GM12878 (cell line): ENCODE measurements at regions not wholly inside any gene's neighbourhood (a gene's known extent, or its start where the extent isn't known, plus 50 kb on each side); places are given as distances from the start of the nearest gene placed in this dataset.

Experiments used
- ATAC-seq: fragments of 200-7000 bp; cut with Tn5 transposase; 3 replicates; pipeline ENCODE4 v1.9.1; 2020; ENCODE audit warnings: mild to moderate bottlenecking, moderate library complexity
- BruUV-seq: library from RNA; stranded (reverse); fragments of 400-500 nt; replicated peaks from 2 replicates; lab custom pipeline; 2021; lab: Mats Ljungman, UMichigan
- CTCF ChIA-PET: fragments of 300-600 bp; sonication (Branson Sonifier 250); formaldehyde crosslinking; extraction: SDS; loops from one replicate; lab custom pipeline; 2021; ENCODE audit warnings: inconsistent platforms; lab: Yijun Ruan, JAX
- POLR2A ChIA-PET: fragments of 350-600 bp; formaldehyde crosslinking; extraction: SDS; loops from one replicate; lab custom pipeline; 2021; ENCODE audit warnings: inconsistent platforms; lab: Charles Lee
- RAD21 ChIA-PET: fragments of 300-600 bp; sonication (Branson Sonifier 250); formaldehyde crosslinking; loops from one replicate; lab custom pipeline; 2023; ENCODE audit warnings: antibody characterized with exemption; ENCODE audit not compliant: unreplicated experiment; lab: Charles Lee
- SMC1A ChIA-PET: fragments of 300-600 bp; sonication (Branson Sonifier 250); formaldehyde crosslinking; loops from one replicate; lab custom pipeline; 2023; ENCODE audit not compliant: unreplicated experiment, uncharacterized antibody; lab: Charles Lee
- DNase-seq: peaks from one replicate; pipeline ENCODE4 v3.0.0-alpha.2; 2011; ENCODE audit warnings: low read depth, low spot score
- FAIRE-seq: peaks from 3 replicates; lab custom pipeline; 2011; peaks lifted over from hg19 to GRCh38; lab: Jason Lieb, UNC
- H2AFZ ChIP-seq: 2 replicates; pipeline ENCODE4 v1.6.0; 2011; ENCODE audit warnings: low read depth, low read length, control low read depth; ENCODE audit not compliant: control insufficient read depth
- H3K27ac ChIP-seq: 2 replicates; pipeline ENCODE4 v1.5.1; 2011; ENCODE audit warnings: control low read depth; ENCODE audit not compliant: control insufficient read depth, insufficient read depth
- H3K27me3 ChIP-seq, 2 experiments: replicated peaks in 1 of 2; 2 replicates each; pipeline versions ENCODE4 v1.6.0 to v1.6.1; 2011; ENCODE audit warnings: low read length in 1 of 2; ENCODE audit not compliant: control insufficient read depth in 2 of 2, insufficient read depth in 2 of 2
- H3K36me3 ChIP-seq, 2 experiments: 2 replicates each; pipeline ENCODE4 v1.5.1; 2011; ENCODE audit warnings: low read length in 1 of 2; ENCODE audit not compliant: control insufficient read depth in 2 of 2, insufficient read depth in 2 of 2
- H3K4me1 ChIP-seq: 2 replicates; pipeline ENCODE4 v1.6.1; 2011; ENCODE audit warnings: mild to moderate bottlenecking, low read length, moderate library complexity, mixed read lengths; ENCODE audit not compliant: control insufficient read depth, insufficient read depth
- H3K4me2 ChIP-seq: 2 replicates; pipeline ENCODE4 v1.6.0; 2011; ENCODE audit warnings: control low read depth; ENCODE audit not compliant: control insufficient read depth, insufficient read depth
- H3K4me3 ChIP-seq: fragments of 200-600 bp; sonication (generic); 2 replicates; pipeline ENCODE4 v1.5.1; 2016
- H3K79me2 ChIP-seq: 2 replicates; pipeline ENCODE4 v1.6.0; 2011; ENCODE audit warnings: low read length; ENCODE audit not compliant: control insufficient read depth, insufficient read depth
- H3K9ac ChIP-seq: 2 replicates; pipeline ENCODE4 v1.8.0; 2011; ENCODE audit warnings: low read length, control low read depth, mixed read lengths; ENCODE audit not compliant: control insufficient read depth, insufficient read depth
- H3K9me3 ChIP-seq: replicated peaks from 3 replicates; pipeline ENCODE4 v1.5.1; 2011; ENCODE audit warnings: mild to moderate bottlenecking, low read length; ENCODE audit not compliant: control insufficient read depth, insufficient read depth
- H4K20me1 ChIP-seq: 2 replicates; pipeline ENCODE4 v1.6.0; 2011; ENCODE audit not compliant: control insufficient read depth, insufficient read depth
- BACH1 ChIP-seq: fragments of 450-650 bp; IDR thresholded peaks from 2 replicates; pipeline ENCODE4 v1.6.1; 2017; ENCODE audit warnings: mild to moderate bottlenecking, borderline replicate concordance
- ESRRA ChIP-seq: IDR thresholded peaks from 2 replicates; pipeline ENCODE4 v1.6.1; 2012; ENCODE audit warnings: mild to moderate bottlenecking, low read length, improper control_type of control experiment
- HDAC2 ChIP-seq: fragments of 200-600 bp; sonication (generic); IDR thresholded peaks from 2 replicates; pipeline ENCODE4 v1.6.1; 2017
- HDAC6 ChIP-seq: fragments of 200-600 bp; sonication (generic); IDR thresholded peaks from one replicate; pipeline ENCODE4 v1.8.0; 2017; ENCODE audit warnings: antibody characterized with exemption; ENCODE audit not compliant: unreplicated experiment
- IKZF1 ChIP-seq: fragments of 450-650 bp; conservative IDR thresholded peaks from 2 replicates; pipeline ENCODE4 v1.6.1; 2017; ENCODE audit warnings: antibody characterized with exemption, mild to moderate bottlenecking
- JUND ChIP-seq: IDR thresholded peaks from 2 replicates; pipeline ENCODE4 v1.6.1; 2012; ENCODE audit warnings: low read depth, mild to moderate bottlenecking, low read length, improper control_type of control experiment, moderate library complexity
- MLLT1 ChIP-seq: fragments of 450-650 bp; IDR thresholded peaks from 2 replicates; pipeline ENCODE4 v1.6.1; 2016; ENCODE audit warnings: mild to moderate bottlenecking
- MTA3 ChIP-seq: IDR thresholded peaks from 2 replicates; pipeline ENCODE4 v1.6.1; 2012; ENCODE audit warnings: low read length, inconsistent platforms, borderline replicate concordance
- NFYA ChIP-seq: IDR thresholded peaks from 2 replicates; pipeline ENCODE4 v1.6.1; 2011; ENCODE audit warnings: low read depth, mild to moderate bottlenecking, low read length, improper control_type of control experiment, borderline replicate concordance
- RAD21 ChIP-seq: IDR thresholded peaks from 2 replicates; pipeline ENCODE4 v1.6.1; 2011; ENCODE audit warnings: mild to moderate bottlenecking, low read depth, low read length, moderate library complexity; ENCODE audit not compliant: insufficient read depth
- RELA ChIP-seq: fragments of 450-650 bp; IDR thresholded peaks from 2 replicates; pipeline ENCODE4 v1.8.0; 2014; ENCODE audit warnings: borderline replicate concordance; ENCODE audit not compliant: partially characterized antibody
- TBL1XR1 ChIP-seq: IDR thresholded peaks from 2 replicates; pipeline ENCODE4 v1.6.1; 2012; ENCODE audit warnings: low read depth, low read length, improper control_type of control experiment
- ZZZ3 ChIP-seq: IDR thresholded peaks from 2 replicates; pipeline ENCODE4 v1.6.1; 2011; ENCODE audit warnings: low read depth; ENCODE audit not compliant: control insufficient read depth, insufficient read length
- WGBS: methylation state at CpG from one replicate; pipeline ENCODE4 v1.1.6; 2016; ENCODE audit warnings: low lambda C conversion rate; ENCODE audit not compliant: insufficient replicate concordance, insufficient coverage; ENCODE audit errors: missing lambda C conversion rate; 5-methylcytosine and 5-hydroxymethylcytosine counted together
- in situ Hi-C: fragments of 300-500 bp; cut with MboI; formaldehyde crosslinking; loops from 9 replicates; pipeline ENCODE4 v1.14.3; 2018; ENCODE audit warnings: mixed read lengths
- intact Hi-C: fragments of 100-400 bp; cut with micrococcal nuclease; formaldehyde crosslinking; loops from one replicate; pipeline ENCODE4 v1.14.2; 2022; ENCODE audit not compliant: unreplicated experiment
- TF ChIP-seq, protein P1 (sequence below): fragments of 450-650 bp; IDR thresholded peaks from 2 replicates; pipeline ENCODE4 v1.6.1; 2017; ENCODE audit warnings: antibody characterized with exemption, mild to moderate bottlenecking, moderate library complexity
- TF ChIP-seq, protein P2 (sequence below): fragments of 450-650 bp; IDR thresholded peaks from 2 replicates; pipeline ENCODE4 v1.6.1; 2016; ENCODE audit warnings: mild to moderate bottlenecking, moderate library complexity, borderline replicate concordance

DNA sequence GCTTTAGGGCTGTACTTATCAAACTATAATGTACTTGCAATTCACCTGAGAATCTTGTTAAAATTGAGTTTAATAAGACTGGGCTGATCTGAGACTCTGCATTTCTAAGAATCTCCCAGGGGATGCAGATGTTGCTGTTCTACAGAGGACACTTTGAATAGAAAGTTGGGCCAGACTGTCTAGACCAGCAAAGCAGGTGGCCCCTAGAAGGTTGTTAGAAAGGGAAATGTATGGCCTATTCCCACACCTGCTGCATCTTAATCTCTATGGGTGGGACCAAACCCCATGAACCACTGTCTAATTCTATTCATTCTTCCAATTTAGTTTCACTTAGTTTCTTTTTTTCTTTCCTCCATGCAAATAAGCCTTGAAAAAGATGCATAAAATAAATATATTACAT, 413.2 kb upstream of the TECRL start (continued):
- TF ChIP-seq HDAC6, result no peak
- no peak for TF ChIP-seq TBL1XR1
- no peak for TF ChIP-seq HDAC2
- no peak for TF ChIP-seq MTA3
- TF ChIP-seq BACH1, result no peak
- TF ChIP-seq, protein P1, sequence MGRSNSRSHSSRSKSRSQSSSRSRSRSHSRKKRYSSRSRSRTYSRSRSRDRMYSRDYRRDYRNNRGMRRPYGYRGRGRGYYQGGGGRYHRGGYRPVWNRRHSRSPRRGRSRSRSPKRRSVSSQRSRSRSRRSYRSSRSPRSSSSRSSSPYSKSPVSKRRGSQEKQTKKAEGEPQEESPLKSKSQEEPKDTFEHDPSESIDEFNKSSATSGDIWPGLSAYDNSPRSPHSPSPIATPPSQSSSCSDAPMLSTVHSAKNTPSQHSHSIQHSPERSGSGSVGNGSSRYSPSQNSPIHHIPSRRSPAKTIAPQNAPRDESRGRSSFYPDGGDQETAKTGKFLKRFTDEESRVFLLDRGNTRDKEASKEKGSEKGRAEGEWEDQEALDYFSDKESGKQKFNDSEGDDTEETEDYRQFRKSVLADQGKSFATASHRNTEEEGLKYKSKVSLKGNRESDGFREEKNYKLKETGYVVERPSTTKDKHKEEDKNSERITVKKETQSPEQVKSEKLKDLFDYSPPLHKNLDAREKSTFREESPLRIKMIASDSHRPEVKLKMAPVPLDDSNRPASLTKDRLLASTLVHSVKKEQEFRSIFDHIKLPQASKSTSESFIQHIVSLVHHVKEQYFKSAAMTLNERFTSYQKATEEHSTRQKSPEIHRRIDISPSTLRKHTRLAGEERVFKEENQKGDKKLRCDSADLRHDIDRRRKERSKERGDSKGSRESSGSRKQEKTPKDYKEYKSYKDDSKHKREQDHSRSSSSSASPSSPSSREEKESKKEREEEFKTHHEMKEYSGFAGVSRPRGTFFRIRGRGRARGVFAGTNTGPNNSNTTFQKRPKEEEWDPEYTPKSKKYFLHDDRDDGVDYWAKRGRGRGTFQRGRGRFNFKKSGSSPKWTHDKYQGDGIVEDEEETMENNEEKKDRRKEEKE, result no peak
- no peak for TF ChIP-seq RELA
- no peak for TF ChIP-seq NFYA

GRCh38 chr4:64821219-64821976, 412.1 kb upstream of the TECRL start:
- Histone ChIP-seq H3K36me3 (no peaks in the 10 kb centered on the region), H4K20me1 (no peaks in the 10 kb centered on the region), H3K9me3 (no peaks in the 10 kb centered on the region), H3K79me2 (no peaks in the 10 kb centered on the region), H3K4me2 (no peak overlapping the region), H3K27ac (no peak overlapping the region), H2AFZ (no peak overlapping the region), H3K4me3 (no peak overlapping the region), H3K9ac (no peak overlapping the region), H3K27me3 (no peaks in the 10 kb centered on the region), H3K4me1 (no peaks in the 10 kb centered on the region)
- ATAC-seq, result no peak
- no TSS peak for BruUV-seq
- FAIRE-seq, result no peak
- intact Hi-C loops (no loop called here), in situ Hi-C loops (no loop called here)
- no peak for DNase-seq
- WGBS, result 28% methylated on average over 6 of the region's 6 CpGs
- ChIA-PET RAD21 (no interaction called here), CTCF (no interaction called here), SMC1A (no interaction called here), POLR2A (no interaction called here)
- no peak for TF ChIP-seq JUND
- no peak for TF ChIP-seq IKZF1
- TF ChIP-seq ZZZ3, result no peak
- TF ChIP-seq RAD21, result no peak
- TF ChIP-seq, protein P2, sequence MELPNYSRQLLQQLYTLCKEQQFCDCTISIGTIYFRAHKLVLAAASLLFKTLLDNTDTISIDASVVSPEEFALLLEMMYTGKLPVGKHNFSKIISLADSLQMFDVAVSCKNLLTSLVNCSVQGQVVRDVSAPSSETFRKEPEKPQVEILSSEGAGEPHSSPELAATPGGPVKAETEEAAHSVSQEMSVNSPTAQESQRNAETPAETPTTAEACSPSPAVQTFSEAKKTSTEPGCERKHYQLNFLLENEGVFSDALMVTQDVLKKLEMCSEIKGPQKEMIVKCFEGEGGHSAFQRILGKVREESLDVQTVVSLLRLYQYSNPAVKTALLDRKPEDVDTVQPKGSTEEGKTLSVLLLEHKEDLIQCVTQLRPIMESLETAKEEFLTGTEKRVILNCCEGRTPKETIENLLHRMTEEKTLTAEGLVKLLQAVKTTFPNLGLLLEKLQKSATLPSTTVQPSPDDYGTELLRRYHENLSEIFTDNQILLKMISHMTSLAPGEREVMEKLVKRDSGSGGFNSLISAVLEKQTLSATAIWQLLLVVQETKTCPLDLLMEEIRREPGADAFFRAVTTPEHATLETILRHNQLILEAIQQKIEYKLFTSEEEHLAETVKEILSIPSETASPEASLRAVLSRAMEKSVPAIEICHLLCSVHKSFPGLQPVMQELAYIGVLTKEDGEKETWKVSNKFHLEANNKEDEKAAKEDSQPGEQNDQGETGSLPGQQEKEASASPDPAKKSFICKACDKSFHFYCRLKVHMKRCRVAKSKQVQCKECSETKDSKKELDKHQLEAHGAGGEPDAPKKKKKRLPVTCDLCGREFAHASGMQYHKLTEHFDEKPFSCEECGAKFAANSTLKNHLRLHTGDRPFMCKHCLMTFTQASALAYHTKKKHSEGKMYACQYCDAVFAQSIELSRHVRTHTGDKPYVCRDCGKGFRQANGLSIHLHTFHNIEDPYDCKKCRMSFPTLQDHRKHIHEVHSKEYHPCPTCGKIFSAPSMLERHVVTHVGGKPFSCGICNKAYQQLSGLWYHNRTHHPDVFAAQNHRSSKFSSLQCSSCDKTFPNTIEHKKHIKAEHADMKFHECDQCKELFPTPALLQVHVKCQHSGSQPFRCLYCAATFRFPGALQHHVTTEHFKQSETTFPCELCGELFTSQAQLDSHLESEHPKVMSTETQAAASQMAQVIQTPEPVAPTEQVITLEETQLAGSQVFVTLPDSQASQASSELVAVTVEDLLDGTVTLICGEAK, result no peak
- no peak for TF ChIP-seq MLLT1
- TF ChIP-seq ESRRA, result no peak
